Prostate gland (tissue), 2 donors: ENCODE measurements at regions not wholly inside any gene's neighbourhood (a gene's known extent, or its start where the extent isn't known, plus 50 kb on each side); places are given as distances from the start of the nearest gene placed in this dataset.

Experiments used
- POLR2A ChIP-seq: fragments of 450-650 bp; IDR thresholded peaks from one replicate; pipeline ENCODE4 v1.6.1; 2016; ENCODE audit warnings: antibody characterized with exemption, mild to moderate bottlenecking
- POLR2AphosphoS5 ChIP-seq: sonication (generic); formaldehyde crosslinking; IDR thresholded peaks from one replicate; pipeline ENCODE4 v1.6.1; 2017; ENCODE audit warnings: antibody characterized with exemption
- TF ChIP-seq, protein P1 (sequence below), 4 experiments: fragments of 200-600 bp in 2 of 4; fragments of 450-650 bp in 2 of 4; sonication (generic) in 2 of 4; IDR thresholded peaks; 1 replicate in 3 of 4; 2 replicates in 1 of 4; pipeline ENCODE4 v1.5.1; 2016 to 2019; ENCODE audit warnings: antibody characterized with exemption in 4 of 4, mild to moderate bottlenecking in 2 of 4, moderate library complexity in 2 of 4

- TF ChIP-seq, protein P1, sequence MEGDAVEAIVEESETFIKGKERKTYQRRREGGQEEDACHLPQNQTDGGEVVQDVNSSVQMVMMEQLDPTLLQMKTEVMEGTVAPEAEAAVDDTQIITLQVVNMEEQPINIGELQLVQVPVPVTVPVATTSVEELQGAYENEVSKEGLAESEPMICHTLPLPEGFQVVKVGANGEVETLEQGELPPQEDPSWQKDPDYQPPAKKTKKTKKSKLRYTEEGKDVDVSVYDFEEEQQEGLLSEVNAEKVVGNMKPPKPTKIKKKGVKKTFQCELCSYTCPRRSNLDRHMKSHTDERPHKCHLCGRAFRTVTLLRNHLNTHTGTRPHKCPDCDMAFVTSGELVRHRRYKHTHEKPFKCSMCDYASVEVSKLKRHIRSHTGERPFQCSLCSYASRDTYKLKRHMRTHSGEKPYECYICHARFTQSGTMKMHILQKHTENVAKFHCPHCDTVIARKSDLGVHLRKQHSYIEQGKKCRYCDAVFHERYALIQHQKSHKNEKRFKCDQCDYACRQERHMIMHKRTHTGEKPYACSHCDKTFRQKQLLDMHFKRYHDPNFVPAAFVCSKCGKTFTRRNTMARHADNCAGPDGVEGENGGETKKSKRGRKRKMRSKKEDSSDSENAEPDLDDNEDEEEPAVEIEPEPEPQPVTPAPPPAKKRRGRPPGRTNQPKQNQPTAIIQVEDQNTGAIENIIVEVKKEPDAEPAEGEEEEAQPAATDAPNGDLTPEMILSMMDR (IDR thresholded peaks at IDR 0.05): no peak
- TF ChIP-seq POLR2A (no peak), POLR2AphosphoS5 (no peak)
These were observed 337.9 kb downstream of the CETN3 start for GRCh38 chr5:90071656-90072055.
